ENCODE measurements at regions not wholly inside any gene's neighbourhood (a gene's known extent, or its start where the extent isn't known, plus 50 kb on each side); places are given as distances from the start of the nearest gene placed in this dataset.

DNA sequence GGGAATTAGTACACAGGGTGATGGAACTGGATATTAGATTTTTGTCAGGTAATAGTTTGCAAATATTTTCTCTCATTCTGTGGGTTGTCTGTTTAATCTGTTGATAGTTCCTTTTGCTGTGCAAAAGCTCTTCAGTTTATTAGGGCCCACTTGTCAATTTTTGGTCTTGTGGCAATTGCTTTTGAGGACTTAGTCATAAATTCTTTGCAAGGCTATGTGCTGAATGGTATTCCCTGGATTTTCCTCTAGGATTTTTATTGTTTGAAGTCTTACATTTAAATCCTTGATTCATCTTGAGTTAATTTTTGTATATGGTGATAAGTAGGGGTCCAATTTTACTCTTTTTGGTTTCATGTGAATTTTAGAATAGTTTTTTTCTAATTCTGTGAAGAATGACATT lies 111.3 kb downstream of the ARRDC4 start:
- TF ChIP-seq, protein P1, sequence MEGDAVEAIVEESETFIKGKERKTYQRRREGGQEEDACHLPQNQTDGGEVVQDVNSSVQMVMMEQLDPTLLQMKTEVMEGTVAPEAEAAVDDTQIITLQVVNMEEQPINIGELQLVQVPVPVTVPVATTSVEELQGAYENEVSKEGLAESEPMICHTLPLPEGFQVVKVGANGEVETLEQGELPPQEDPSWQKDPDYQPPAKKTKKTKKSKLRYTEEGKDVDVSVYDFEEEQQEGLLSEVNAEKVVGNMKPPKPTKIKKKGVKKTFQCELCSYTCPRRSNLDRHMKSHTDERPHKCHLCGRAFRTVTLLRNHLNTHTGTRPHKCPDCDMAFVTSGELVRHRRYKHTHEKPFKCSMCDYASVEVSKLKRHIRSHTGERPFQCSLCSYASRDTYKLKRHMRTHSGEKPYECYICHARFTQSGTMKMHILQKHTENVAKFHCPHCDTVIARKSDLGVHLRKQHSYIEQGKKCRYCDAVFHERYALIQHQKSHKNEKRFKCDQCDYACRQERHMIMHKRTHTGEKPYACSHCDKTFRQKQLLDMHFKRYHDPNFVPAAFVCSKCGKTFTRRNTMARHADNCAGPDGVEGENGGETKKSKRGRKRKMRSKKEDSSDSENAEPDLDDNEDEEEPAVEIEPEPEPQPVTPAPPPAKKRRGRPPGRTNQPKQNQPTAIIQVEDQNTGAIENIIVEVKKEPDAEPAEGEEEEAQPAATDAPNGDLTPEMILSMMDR (IDR thresholded peaks at IDR 0.05), result no peak

DNA sequence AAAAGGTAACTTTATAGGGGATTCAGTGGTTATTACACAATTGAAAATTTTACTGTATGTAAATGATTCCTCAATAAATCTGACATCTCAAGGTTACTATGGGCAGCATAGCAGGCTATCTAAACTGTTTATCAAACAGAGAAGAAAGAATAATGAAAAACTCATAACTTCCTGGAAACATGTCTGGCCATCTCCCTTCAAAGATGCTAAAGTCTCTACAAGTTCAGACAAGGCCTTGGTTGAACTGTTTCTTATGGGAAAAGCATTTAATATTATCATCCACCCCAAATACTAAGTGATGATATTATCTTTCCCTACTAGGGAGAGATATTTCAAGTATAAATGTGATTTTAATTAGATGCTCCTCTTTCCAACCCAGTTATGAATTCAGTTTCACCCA lies 114.9 kb downstream of the ARRDC4 start:
- TF ChIP-seq, protein P1 (IDR thresholded peaks at IDR 0.05), result no peak

DNA sequence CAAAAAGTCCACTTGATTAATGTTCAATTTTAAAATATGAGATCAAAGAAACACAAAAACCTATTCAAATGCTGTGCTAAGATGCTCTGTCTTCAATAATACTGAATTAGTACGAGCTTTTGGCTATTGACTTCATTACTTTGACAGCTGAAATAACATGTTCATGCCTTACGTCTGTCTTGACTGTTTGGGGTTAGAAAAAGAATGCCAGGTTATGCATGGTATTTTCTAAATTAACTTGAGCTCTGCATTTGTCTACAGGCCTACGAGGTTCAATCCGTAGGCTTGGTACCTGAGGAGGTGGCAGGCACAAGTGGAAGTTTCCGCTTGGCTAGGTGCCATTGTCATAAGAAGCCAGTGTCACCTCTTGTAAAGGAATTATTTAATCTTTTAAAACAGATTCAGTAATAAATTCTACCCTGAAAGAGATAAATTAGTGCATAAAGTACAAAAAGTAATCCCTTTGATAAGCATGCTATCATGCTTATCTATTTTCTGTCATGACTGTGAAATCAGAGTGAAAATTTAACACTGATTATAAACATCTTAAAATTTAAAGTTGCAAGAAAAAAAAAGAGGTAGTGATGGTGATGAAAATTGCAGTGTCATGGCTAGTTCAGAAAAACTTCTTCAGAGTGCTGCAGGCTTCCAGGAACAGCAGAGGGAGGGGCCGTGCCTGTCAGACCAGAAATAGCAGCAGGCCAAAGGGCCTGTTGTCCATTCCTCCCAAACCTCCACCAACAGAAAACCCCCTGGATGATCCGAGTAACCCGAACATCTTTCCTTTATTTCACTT lies 115.7 kb downstream of the ARRDC4 start:
- TF ChIP-seq, protein P1 (IDR thresholded peaks at IDR 0.05), result no peak

DNA sequence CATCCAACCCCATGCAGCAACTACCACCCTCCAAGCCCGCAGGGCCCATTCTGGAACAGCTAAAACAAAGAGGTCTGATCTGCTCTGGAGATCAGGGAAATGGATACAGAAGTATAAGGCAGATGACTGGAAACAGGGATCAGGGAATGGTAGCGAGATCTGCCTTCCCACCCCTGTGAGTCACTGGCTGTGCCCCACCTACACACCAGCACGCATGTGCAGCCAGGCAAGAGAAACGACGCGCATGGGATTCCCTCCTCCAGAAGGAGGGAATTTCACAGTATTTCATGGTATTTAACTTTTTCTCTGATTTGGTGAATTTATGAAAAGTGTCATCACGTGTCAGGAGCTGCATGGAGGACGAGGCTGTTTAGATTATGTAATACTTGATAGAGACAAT lies 116.7 kb downstream of the ARRDC4 start:
- TF ChIP-seq, protein P1 (IDR thresholded peaks at IDR 0.05), result no peak

DNA sequence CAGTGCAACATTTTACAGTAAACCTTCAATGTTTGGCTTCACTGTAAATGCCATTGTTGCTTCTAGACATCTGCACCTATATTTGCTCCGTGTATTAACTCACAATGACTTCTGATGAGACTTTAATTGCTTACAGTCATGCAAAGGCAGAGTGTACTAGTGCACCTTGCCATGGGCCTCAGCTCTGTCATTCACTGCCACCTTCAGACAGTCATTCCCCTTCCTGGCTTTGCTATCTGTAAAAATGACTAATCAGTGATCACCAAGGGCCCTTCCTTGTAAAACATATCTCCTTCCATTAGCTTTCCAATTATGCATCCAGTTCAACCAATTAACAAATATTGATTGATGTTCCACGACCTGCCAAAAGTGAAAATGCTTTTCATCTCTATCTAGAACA lies 120.3 kb downstream of the ARRDC4 start:
- TF ChIP-seq, protein P1 (IDR thresholded peaks at IDR 0.05), result no peak

DNA sequence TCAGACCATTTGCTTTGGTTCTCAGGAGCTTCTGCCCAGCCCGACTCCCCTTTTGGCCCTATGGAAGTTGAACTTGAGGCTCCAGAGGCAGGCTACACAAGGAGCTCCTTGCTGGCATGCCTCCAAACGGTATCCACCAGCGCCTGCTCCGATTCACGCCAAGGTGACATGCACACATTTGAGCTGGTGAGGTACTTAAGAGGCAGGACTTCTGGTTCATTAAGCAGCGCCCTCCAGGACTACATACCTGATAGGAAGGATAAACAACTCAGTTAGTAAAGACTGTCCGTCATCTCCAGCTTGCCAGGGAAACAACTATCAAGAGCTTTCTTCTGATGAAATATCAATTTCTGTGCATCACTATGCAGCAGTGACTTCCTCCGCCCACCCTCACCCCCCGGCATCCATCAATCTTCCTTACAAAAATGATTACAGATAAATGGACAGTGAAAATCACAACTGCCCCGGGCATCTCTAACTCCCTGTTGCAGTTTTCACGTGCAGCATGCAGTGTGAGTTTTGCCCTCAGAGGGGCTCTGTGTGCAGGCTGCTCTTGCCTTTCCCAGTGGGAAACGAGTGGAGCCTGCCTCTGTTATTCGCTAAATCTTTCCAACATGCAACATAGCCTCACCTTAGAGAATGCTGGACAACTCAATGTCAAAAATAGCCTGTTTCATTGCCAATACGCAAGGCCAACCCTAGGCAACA lies 122.9 kb downstream of the ARRDC4 start:
- TF ChIP-seq, protein P1 (IDR thresholded peaks at IDR 0.05), result no peak

DNA sequence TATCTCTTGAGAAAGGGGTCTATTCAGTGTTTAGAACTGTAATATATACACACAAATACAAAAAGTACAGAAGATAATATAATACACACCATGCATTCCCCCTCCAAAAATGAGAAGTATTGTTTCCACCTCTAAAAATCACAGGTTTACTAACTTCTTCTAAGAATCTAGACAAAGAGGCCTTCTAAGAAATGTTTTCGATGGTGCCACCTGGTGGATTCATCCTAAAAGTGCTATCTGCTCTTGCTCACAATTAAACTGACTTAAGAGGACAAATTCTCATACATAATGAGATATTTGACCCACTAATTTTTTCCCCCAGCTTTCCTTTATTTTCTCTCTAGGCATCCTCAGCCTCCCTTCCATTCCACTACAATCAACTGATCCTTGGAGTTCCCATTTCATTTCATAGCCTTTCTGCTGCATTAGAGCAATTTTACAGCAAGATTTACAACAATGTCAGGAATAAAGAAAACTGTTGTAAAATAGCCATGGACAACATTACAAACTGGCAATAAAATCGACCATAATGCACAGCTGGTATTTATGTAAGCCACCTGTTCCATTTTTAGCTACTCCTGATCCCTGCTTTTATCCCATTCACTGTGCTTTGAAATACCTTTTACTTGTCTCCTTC lies 124.6 kb downstream of the ARRDC4 start:
- TF ChIP-seq, protein P1 (IDR thresholded peaks at IDR 0.05), result peak; percentile 72
